ENCODE measurements at regions not wholly inside any gene's neighbourhood (a gene's known extent, or its start where the extent isn't known, plus 50 kb on each side); places are given as distances from the start of the nearest gene placed in this dataset.

DNA sequence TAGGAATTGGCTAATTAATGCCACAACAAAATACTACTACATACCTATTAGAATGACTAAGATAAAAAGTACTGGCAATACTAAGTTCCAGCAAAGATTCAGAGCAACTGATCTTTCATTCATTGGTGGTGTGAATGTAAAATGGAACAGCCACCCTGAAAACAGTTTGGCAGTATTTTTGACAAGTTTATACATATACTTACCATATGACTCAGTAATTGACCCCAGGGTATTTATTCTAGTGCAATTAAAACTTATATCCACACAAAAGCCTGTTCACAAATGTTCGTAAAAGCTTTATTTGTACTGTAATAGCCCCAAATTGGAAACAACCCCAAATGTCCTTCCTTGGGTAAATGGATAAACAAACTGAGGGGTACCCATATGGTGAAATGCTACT lies 270.8 kb upstream of the ACTBL2 start:
- no peaks in the 10 kb centered on the region for H3K4me1 ChIP-seq (ENCODE audit: control insufficient read depth in 2 of 2, insufficient read depth in 2 of 2, low read length in 2 of 2)
- CTCF ChIA-PET: no interaction called here
- H2AFZ ChIP-seq (ENCODE audit: insufficient read depth, low read depth, low read length, poor library complexity, severe bottlenecking): no peak overlapping the region
- no CpG with 5 or more reads among the region's 1 CpG for WGBS (ENCODE audit: insufficient coverage)
- intact Hi-C loops (cut with micrococcal nuclease): no loop called here
- Mint-ChIP-seq H3K4me3 (no peak overlapping the region), H3K9me3 (ENCODE audit: insufficient read depth) (no peaks in the 10 kb centered on the region), H3K27ac (no peak overlapping the region), H3K4me1 (no peaks in the 10 kb centered on the region), H3K27me3 (peaks cover under 1% of the 10 kb centered on the region)
- no peaks in the 10 kb centered on the region for H4K20me1 ChIP-seq (ENCODE audit: control insufficient read depth, insufficient read depth, low read length, poor library complexity, severe bottlenecking)
- no peak overlapping the region for H3K4me2 ChIP-seq (replicated peaks; ENCODE audit: low read depth, low read length, poor library complexity, severe bottlenecking)
- no peak overlapping the region for H3K27ac ChIP-seq (ENCODE audit: low read length in 2 of 2)
- no peaks in the 10 kb centered on the region for H3K36me3 ChIP-seq (replicated peaks in 1 of 2; ENCODE audit: control extremely low read depth in 1 of 2, control insufficient read depth in 1 of 2, extremely low read depth in 1 of 2, insufficient read depth in 2 of 2, low read length in 1 of 2)
- no peak for TF ChIP-seq EZH2 (IDR thresholded peaks at IDR 0.05; ENCODE audit: borderline replicate concordance, insufficient read depth, low read depth, low read length, poor library complexity, severe bottlenecking)
- TF ChIP-seq, protein P1, sequence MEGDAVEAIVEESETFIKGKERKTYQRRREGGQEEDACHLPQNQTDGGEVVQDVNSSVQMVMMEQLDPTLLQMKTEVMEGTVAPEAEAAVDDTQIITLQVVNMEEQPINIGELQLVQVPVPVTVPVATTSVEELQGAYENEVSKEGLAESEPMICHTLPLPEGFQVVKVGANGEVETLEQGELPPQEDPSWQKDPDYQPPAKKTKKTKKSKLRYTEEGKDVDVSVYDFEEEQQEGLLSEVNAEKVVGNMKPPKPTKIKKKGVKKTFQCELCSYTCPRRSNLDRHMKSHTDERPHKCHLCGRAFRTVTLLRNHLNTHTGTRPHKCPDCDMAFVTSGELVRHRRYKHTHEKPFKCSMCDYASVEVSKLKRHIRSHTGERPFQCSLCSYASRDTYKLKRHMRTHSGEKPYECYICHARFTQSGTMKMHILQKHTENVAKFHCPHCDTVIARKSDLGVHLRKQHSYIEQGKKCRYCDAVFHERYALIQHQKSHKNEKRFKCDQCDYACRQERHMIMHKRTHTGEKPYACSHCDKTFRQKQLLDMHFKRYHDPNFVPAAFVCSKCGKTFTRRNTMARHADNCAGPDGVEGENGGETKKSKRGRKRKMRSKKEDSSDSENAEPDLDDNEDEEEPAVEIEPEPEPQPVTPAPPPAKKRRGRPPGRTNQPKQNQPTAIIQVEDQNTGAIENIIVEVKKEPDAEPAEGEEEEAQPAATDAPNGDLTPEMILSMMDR (IDR thresholded peaks at IDR 0.05): no peak
- H3K4me3 ChIP-seq (ENCODE audit: control extremely low read depth in 1 of 5, extremely low read depth in 1 of 5, insufficient read depth in 1 of 5, low read depth in 2 of 5, low read length in 4 of 5): no peak overlapping the region
- ATAC-seq (ENCODE audit: low read depth) (no peak), DNase-seq (no peak)
- H3K9me3 ChIP-seq (ENCODE audit: control extremely low read depth in 1 of 3, control insufficient read depth in 2 of 3, insufficient read depth in 1 of 3, low read length in 2 of 3): peaks cover 0 to 4% (median 0%) of the 10 kb centered on the region in 3 donors
- no peaks in the 10 kb centered on the region for H3K79me2 ChIP-seq (ENCODE audit: control insufficient read depth, insufficient read depth, low read length)
- POLR2A ChIA-PET: no interaction called here
- H3K9ac ChIP-seq (ENCODE audit: low read length): no peak overlapping the region
- H3K27me3 ChIP-seq (replicated peaks in 1 of 4; ENCODE audit: control extremely low read depth in 1 of 4, control insufficient read depth in 3 of 4, insufficient read depth in 4 of 4, low read length in 3 of 4): no peaks in the 10 kb centered on the region

DNA sequence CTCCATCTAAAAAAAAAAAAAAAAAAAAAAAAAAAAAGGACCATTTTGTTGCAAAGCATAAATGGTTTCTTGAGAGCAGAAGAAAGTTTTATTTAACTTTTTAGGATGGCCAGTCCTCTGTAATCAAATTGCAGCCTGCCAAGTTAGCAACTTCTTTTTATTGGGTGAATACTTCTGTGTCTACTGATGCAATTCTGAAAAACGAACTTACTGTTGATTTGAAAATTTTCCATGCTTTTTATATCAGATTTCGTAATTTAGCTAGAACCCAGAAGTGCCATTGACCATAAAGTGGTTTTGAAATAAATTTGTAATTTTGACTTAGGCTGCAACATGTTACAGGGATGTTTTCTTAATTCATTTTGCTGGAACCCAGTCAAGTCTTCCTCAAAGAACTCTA lies 269.1 kb upstream of the ACTBL2 start:
- ChIA-PET CTCF (no interaction called here), POLR2A (no interaction called here)
- no peak overlapping the region for H3K4me2 ChIP-seq (replicated peaks; ENCODE audit: low read depth, low read length, poor library complexity, severe bottlenecking)
- H3K4me1 Mint-ChIP-seq: no peaks in the 10 kb centered on the region
- H4K20me1 ChIP-seq (ENCODE audit: control insufficient read depth, insufficient read depth, low read length, poor library complexity, severe bottlenecking): no peaks in the 10 kb centered on the region
- no peak overlapping the region for H3K4me3 ChIP-seq (ENCODE audit: control extremely low read depth in 1 of 5, extremely low read depth in 1 of 5, insufficient read depth in 1 of 5, low read depth in 2 of 5, low read length in 4 of 5)
- no peak overlapping the region for H3K4me3 Mint-ChIP-seq
- H3K27me3 Mint-ChIP-seq: peaks cover 4% of the 10 kb centered on the region
- no peak overlapping the region for H3K27ac Mint-ChIP-seq
- H3K9me3 ChIP-seq (ENCODE audit: control extremely low read depth in 1 of 3, control insufficient read depth in 2 of 3, insufficient read depth in 1 of 3, low read length in 2 of 3): peaks cover 0 to 4% (median 0%) of the 10 kb centered on the region in 3 donors
- intact Hi-C loops (cut with micrococcal nuclease): no loop called here
- H3K9me3 Mint-ChIP-seq (ENCODE audit: insufficient read depth): no peaks in the 10 kb centered on the region
- no CpG with 5 or more reads among the region's 2 CpGs for WGBS (ENCODE audit: insufficient coverage)
- H3K9ac ChIP-seq (ENCODE audit: low read length): no peak overlapping the region
- H3K27me3 ChIP-seq (replicated peaks in 1 of 4; ENCODE audit: control extremely low read depth in 1 of 4, control insufficient read depth in 3 of 4, insufficient read depth in 4 of 4, low read length in 3 of 4): peaks cover 0 to 4% (median 0%) of the 10 kb centered on the region in 4 experiments
- no peak for ATAC-seq (ENCODE audit: low read depth)
- no peak overlapping the region for H3K27ac ChIP-seq (ENCODE audit: low read length in 2 of 2)
- H3K36me3 ChIP-seq (replicated peaks in 1 of 2; ENCODE audit: control extremely low read depth in 1 of 2, control insufficient read depth in 1 of 2, extremely low read depth in 1 of 2, insufficient read depth in 2 of 2, low read length in 1 of 2): no peaks in the 10 kb centered on the region
- TF ChIP-seq EZH2 (IDR thresholded peaks at IDR 0.05; ENCODE audit: borderline replicate concordance, insufficient read depth, low read depth, low read length, poor library complexity, severe bottlenecking): no peak
- TF ChIP-seq, protein P1 (IDR thresholded peaks at IDR 0.05): no peak
- no peaks in the 10 kb centered on the region for H3K79me2 ChIP-seq (ENCODE audit: control insufficient read depth, insufficient read depth, low read length)
- DNase-seq: no peak
- H3K4me1 ChIP-seq (ENCODE audit: control insufficient read depth in 2 of 2, insufficient read depth in 2 of 2, low read length in 2 of 2): no peaks in the 10 kb centered on the region
- no peak overlapping the region for H2AFZ ChIP-seq (ENCODE audit: insufficient read depth, low read depth, low read length, poor library complexity, severe bottlenecking)
